Breast epithelium (tissue), 3 donors: ENCODE measurements at regions not wholly inside any gene's neighbourhood (a gene's known extent, or its start where the extent isn't known, plus 50 kb on each side); places are given as distances from the start of the nearest gene placed in this dataset.

ENCODE experiments used
- POLR2A ChIP-seq: fragments of 450-650 bp; IDR thresholded peaks from one replicate; pipeline ENCODE4 v1.6.1; 2016; ENCODE audit warnings: antibody characterized with exemption, mild to moderate bottlenecking, moderate library complexity
- POLR2AphosphoS5 ChIP-seq, 3 donors: sonication (generic); formaldehyde crosslinking; IDR thresholded peaks; one replicate each; pipeline ENCODE4 v1.6.1; 2017; ENCODE audit warnings: antibody characterized with exemption in 3 of 3
- TF ChIP-seq, protein P1 (sequence below), 3 donors: fragments of 450-650 bp; IDR thresholded peaks; one replicate each; pipeline ENCODE4 v1.5.1; 2016 to 2017; ENCODE audit warnings: antibody characterized with exemption in 3 of 3, mild to moderate bottlenecking in 3 of 3, moderate library complexity in 3 of 3

DNA sequence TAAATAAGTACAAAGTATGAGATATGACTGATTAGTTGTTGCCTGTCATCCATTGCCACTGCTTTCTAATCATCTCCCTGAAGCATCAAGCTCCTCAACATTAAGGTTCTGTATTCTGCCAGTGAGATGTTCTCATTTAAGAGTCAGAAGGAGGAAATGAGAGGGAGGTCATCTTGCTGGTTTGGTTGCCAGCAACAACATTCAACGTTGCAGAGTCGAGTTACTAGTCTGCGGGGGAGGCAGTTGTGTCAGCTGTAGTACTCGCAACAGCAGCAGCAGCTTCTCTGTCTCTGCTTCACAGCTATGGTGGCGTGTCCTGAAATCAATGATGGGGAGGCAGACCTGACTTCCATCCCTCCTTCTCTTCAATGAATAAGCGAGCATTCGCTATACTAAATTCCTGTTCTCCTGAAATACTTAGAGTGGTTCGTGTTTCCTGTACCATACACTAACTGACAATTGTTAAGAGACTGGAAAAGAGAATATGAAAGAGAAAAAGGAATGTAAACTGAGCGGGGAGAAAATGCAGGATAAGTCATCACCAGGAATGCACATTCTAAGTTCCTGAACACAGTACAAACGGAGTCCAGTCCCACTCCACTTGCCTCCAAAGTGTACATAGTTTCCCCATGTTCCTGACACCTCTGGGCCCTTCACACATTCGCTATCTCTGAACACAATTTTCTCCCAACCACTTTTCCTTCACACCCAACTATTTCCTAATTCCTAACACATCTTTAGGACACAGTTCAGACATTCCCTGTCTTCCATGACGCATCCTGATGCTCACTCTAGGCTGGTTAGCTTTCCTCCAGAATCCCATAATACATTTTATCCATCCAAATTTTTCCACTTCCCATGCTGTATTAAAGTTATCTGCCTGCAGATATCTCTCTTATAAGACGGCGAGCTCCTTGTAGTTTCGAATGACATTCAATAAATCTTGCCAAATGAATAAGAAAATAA is 263.0 kb downstream of the KLF12 start:
- TF ChIP-seq, protein P1, sequence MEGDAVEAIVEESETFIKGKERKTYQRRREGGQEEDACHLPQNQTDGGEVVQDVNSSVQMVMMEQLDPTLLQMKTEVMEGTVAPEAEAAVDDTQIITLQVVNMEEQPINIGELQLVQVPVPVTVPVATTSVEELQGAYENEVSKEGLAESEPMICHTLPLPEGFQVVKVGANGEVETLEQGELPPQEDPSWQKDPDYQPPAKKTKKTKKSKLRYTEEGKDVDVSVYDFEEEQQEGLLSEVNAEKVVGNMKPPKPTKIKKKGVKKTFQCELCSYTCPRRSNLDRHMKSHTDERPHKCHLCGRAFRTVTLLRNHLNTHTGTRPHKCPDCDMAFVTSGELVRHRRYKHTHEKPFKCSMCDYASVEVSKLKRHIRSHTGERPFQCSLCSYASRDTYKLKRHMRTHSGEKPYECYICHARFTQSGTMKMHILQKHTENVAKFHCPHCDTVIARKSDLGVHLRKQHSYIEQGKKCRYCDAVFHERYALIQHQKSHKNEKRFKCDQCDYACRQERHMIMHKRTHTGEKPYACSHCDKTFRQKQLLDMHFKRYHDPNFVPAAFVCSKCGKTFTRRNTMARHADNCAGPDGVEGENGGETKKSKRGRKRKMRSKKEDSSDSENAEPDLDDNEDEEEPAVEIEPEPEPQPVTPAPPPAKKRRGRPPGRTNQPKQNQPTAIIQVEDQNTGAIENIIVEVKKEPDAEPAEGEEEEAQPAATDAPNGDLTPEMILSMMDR (IDR thresholded peaks at IDR 0.05): no peak
- no peak for TF ChIP-seq POLR2A
- TF ChIP-seq POLR2AphosphoS5 (IDR thresholded peaks at IDR 0.05): no peak
